Activated CD8-positive, alpha-beta T cell treated with anti-CD3 and anti-CD28 coated beads for 36 hours (primary cell): ENCODE measurements at regions not wholly inside any gene's neighbourhood (a gene's known extent, or its start where the extent isn't known, plus 50 kb on each side); places are given as distances from the start of the nearest gene placed in this dataset.

Experiments used
- ATAC-seq: fragments of 200-7000 bp; cut with Tn5 transposase; one replicate; pipeline ENCODE4 v1.10.0; 2021; ENCODE audit warnings: mild to moderate bottlenecking, moderate library complexity
- CTCF ChIA-PET: fragments of 350-600 bp; sonication (Branson Sonifier 250); formaldehyde crosslinking; loops from one replicate; lab custom pipeline; 2021; ENCODE audit warnings: antibody characterized with exemption; lab: Charles Lee
- POLR2A ChIA-PET: fragments of 350-600 bp; sonication (Branson Sonifier 250); formaldehyde crosslinking; loops from one replicate; lab custom pipeline; 2021; ENCODE audit warnings: antibody characterized with exemption; lab: Charles Lee
- DNase-seq: peaks from one replicate; pipeline ENCODE4 v3.0.0-alpha.2; 2020
- H3K27ac Mint-ChIP-seq: one replicate; pipeline ENCODE4 v1.8.0; 2021; ENCODE audit warnings: mild to moderate bottlenecking, mixed read lengths
- H3K27me3 Mint-ChIP-seq: one replicate; pipeline ENCODE4 v1.8.0; 2021; ENCODE audit warnings: mixed read lengths
- H3K36me3 Mint-ChIP-seq: one replicate; pipeline ENCODE4 v1.8.0; 2021; ENCODE audit warnings: low read depth, mixed read lengths
- H3K4me1 Mint-ChIP-seq: one replicate; pipeline ENCODE4 v1.8.0; 2021; ENCODE audit warnings: low read depth, mixed read lengths
- H3K4me3 Mint-ChIP-seq: one replicate; pipeline ENCODE4 v1.8.0; 2021; ENCODE audit warnings: mild to moderate bottlenecking, moderate library complexity, mixed read lengths
- H3K9me3 Mint-ChIP-seq: one replicate; pipeline ENCODE4 v1.8.0; 2021; ENCODE audit warnings: mixed read lengths
- CTCF ChIP-seq: fragments of 200-600 bp; IDR thresholded peaks from one replicate; pipeline ENCODE4 v1.8.0; 2022; ENCODE audit warnings: antibody characterized with exemption, mild to moderate bottlenecking
- intact Hi-C: fragments of 100-400 bp; cut with micrococcal nuclease; formaldehyde crosslinking; loops from one replicate; pipeline ENCODE4 v1.10.0; 2022

GRCh38 chr13:99873141-99873540 lies 98.4 kb downstream of the ZIC5 start:
- ATAC-seq (no peak), DNase-seq (no peak)
- POLR2A ChIA-PET, result no interaction called here
- H3K4me3 Mint-ChIP-seq, result no peak overlapping the region
- intact Hi-C loops, result no loop called here
- CTCF ChIA-PET, result interaction anchor here (1.1 kb wide), 1 partner anchor 217 kb away, joined by 3 read pairs; no protein-coding TSS in a partner anchor
- no peaks in the 10 kb centered on the region for H3K4me1 Mint-ChIP-seq
- no peaks in the 10 kb centered on the region for H3K36me3 Mint-ChIP-seq
- H3K9me3 Mint-ChIP-seq, result no peaks in the 10 kb centered on the region
- no peak overlapping the region for H3K27ac Mint-ChIP-seq
- TF ChIP-seq CTCF, result no peak
- H3K27me3 Mint-ChIP-seq, result peaks cover 2% of the 10 kb centered on the region

- intact Hi-C loops, result no loop called here
- H3K4me1 Mint-ChIP-seq, result no peaks in the 10 kb centered on the region
- no peaks in the 10 kb centered on the region for H3K9me3 Mint-ChIP-seq
- no peak overlapping the region for H3K4me3 Mint-ChIP-seq
- POLR2A ChIA-PET, result no interaction called here
- peaks cover 2% of the 10 kb centered on the region for H3K36me3 Mint-ChIP-seq
- H3K27me3 Mint-ChIP-seq, result no peaks in the 10 kb centered on the region
- ATAC-seq (no peak), DNase-seq (no peak)
- CTCF ChIA-PET, result no interaction called here
- TF ChIP-seq CTCF, result no peak
- H3K27ac Mint-ChIP-seq, result no peak overlapping the region
These were observed 100.2 kb downstream of the ZIC5 start for GRCh38 chr13:99871249-99871898.

- no peak for TF ChIP-seq CTCF
- no peaks in the 10 kb centered on the region for H3K27me3 Mint-ChIP-seq
- ATAC-seq (no peak), DNase-seq (no peak)
- no peak overlapping the region for H3K27ac Mint-ChIP-seq
- no peaks in the 10 kb centered on the region for H3K4me1 Mint-ChIP-seq
- no peak overlapping the region for H3K4me3 Mint-ChIP-seq
- ChIA-PET CTCF (no interaction called here), POLR2A (no interaction called here)
- H3K9me3 Mint-ChIP-seq, result no peaks in the 10 kb centered on the region
- intact Hi-C loops, result no loop called here
- peaks cover 2% of the 10 kb centered on the region for H3K36me3 Mint-ChIP-seq
These were observed 101.0 kb downstream of the ZIC5 start for GRCh38 chr13:99870541-99870940.

GRCh38 chr13:99869830-99870229 lies 101.7 kb downstream of the ZIC5 start:
- ChIA-PET POLR2A (no interaction called here), CTCF (no interaction called here)
- Mint-ChIP-seq H3K27ac (no peak overlapping the region), H3K27me3 (no peaks in the 10 kb centered on the region), H3K36me3 (peaks cover 2% of the 10 kb centered on the region), H3K9me3 (no peaks in the 10 kb centered on the region), H3K4me3 (no peak overlapping the region), H3K4me1 (no peaks in the 10 kb centered on the region)
- no peak for DNase-seq
- intact Hi-C loops, result no loop called here
- ATAC-seq, result no peak
- TF ChIP-seq CTCF, result no peak

- Mint-ChIP-seq H3K4me3 (no peak overlapping the region), H3K27me3 (no peaks in the 10 kb centered on the region), H3K4me1 (no peaks in the 10 kb centered on the region), H3K9me3 (no peaks in the 10 kb centered on the region), H3K36me3 (peaks cover 2% of the 10 kb centered on the region), H3K27ac (no peak overlapping the region)
- ChIA-PET CTCF (no interaction called here), POLR2A (no interaction called here)
- ATAC-seq (no peak), DNase-seq (no peak)
- TF ChIP-seq CTCF, result no peak
- intact Hi-C loops, result no loop called here
These were observed 102.8 kb downstream of the ZIC5 start for GRCh38 chr13:99868767-99869166.
